ENCODE measurements at regions not wholly inside any gene's neighbourhood (a gene's known extent, or its start where the extent isn't known, plus 50 kb on each side); places are given as distances from the start of the nearest gene placed in this dataset.

- DNase-seq (ENCODE audit: low read depth), result no peak
Observed at GRCh38 chr6:6783721-6784120, 195.2 kb downstream of the LY86 start.

- no peak for DNase-seq (ENCODE audit: low read depth)
Observed at GRCh38 chr6:6784514-6785162, 196.1 kb downstream of the LY86 start.

GRCh38 chr6:6785163-6785521 lies 196.6 kb downstream of the LY86 start:
- DNase-seq (ENCODE audit: low read depth), result no peak

GRCh38 chr6:6788394-6789032 lies 200.0 kb downstream of the LY86 start:
- no peak for DNase-seq (ENCODE audit: low read depth)

- DNase-seq (ENCODE audit: low read depth), result no peak
Observed at GRCh38 chr6:6790393-6790792, 201.9 kb downstream of the LY86 start.

GRCh38 chr6:6790891-6791290 lies 202.4 kb downstream of the LY86 start:
- no peak for DNase-seq (ENCODE audit: low read depth)

- DNase-seq (ENCODE audit: low read depth), result no peak
Observed at GRCh38 chr6:6793388-6794250, 205.1 kb downstream of the LY86 start.

GRCh38 chr6:6795393-6795792 lies 206.9 kb downstream of the LY86 start:
- no peak for DNase-seq (ENCODE audit: low read depth)

GRCh38 chr6:6796818-6797217 lies 208.3 kb downstream of the LY86 start:
- no peak for DNase-seq (ENCODE audit: low read depth)

GRCh38 chr6:6798448-6798860 lies 209.9 kb downstream of the LY86 start:
- no peak for DNase-seq (ENCODE audit: low read depth)

GRCh38 chr6:6801005-6801335 lies 212.4 kb downstream of the LY86 start:
- no peak for DNase-seq (ENCODE audit: low read depth)

- DNase-seq (ENCODE audit: low read depth), result no peak
Observed at GRCh38 chr6:6801635-6802218, 213.2 kb downstream of the LY86 start.

- DNase-seq (ENCODE audit: low read depth), result no peak
Observed at GRCh38 chr6:6803180-6803977, 214.9 kb downstream of the LY86 start.

- no peak for DNase-seq (ENCODE audit: low read depth)
Observed at GRCh38 chr6:6804843-6805615, 216.5 kb downstream of the LY86 start.

- no peak for DNase-seq (ENCODE audit: low read depth)
Observed at GRCh38 chr6:6806844-6807518, 218.5 kb downstream of the LY86 start.

GRCh38 chr6:6808343-6808742 lies 219.8 kb downstream of the LY86 start:
- DNase-seq (ENCODE audit: low read depth), result no peak

- no peak for DNase-seq (ENCODE audit: low read depth)
Observed at GRCh38 chr6:6808915-6809314, 220.4 kb downstream of the LY86 start.

- no peak for DNase-seq (ENCODE audit: low read depth)
Observed at GRCh38 chr6:6810727-6811126, 222.2 kb downstream of the LY86 start.

GRCh38 chr6:6811128-6812009 lies 222.8 kb downstream of the LY86 start:
- DNase-seq (ENCODE audit: low read depth), result no peak

- no peak for DNase-seq (ENCODE audit: low read depth)
Observed at GRCh38 chr6:6812427-6812826, 223.9 kb downstream of the LY86 start.

Data from stimulated activated CD8-positive, alpha-beta memory T cell treated with anti-CD3 and anti-CD28 coated beads, Interleukin-15, amount 100 ng/mL, for 24 hours (primary cell).